ENCODE measurements at regions not wholly inside any gene's neighbourhood (a gene's known extent, or its start where the extent isn't known, plus 50 kb on each side); places are given as distances from the start of the nearest gene placed in this dataset.
"Not testable (repeated sequence)": the region's sequence is repeated elsewhere in the genome, so short reads cannot be mapped to it uniquely, and the experiment has no call there.

- DNase-seq (ENCODE audit: low spot score) (no peak), ATAC-seq (ENCODE audit: low FRiP score) (no peak)
- TF ChIP-seq CTCF (IDR thresholded peaks at IDR 0.05) = no peak
Observed at GRCh38 chr1:227486559-227486958, 76.8 kb upstream of the ZNF678 start.

- ATAC-seq (ENCODE audit: low FRiP score) = no peak
- no peak for DNase-seq (ENCODE audit: low spot score)
- no peak for TF ChIP-seq CTCF (IDR thresholded peaks at IDR 0.05)
Observed at GRCh38 chr1:227482023-227482299, 81.4 kb upstream of the ZNF678 start.

- ATAC-seq (ENCODE audit: low FRiP score); DNase-seq (ENCODE audit: low spot score): not testable (repeated sequence)
Observed at GRCh38 chr1:227474072-227474471, 89.3 kb upstream of the ZNF678 start.

- TF ChIP-seq CTCF (IDR thresholded peaks at IDR 0.05) = no peak
Observed at GRCh38 chr1:227472772-227473171, 90.6 kb upstream of the ZNF678 start.

GRCh38 chr1:227470688-227471087 is 92.7 kb upstream of the ZNF678 start:
- DNase-seq (ENCODE audit: low spot score) (no peak), ATAC-seq (ENCODE audit: low FRiP score) (no peak)
- no peak for TF ChIP-seq CTCF (IDR thresholded peaks at IDR 0.05)

More at GRCh38 chr1:227472772-227473171, 90.6 kb upstream of the ZNF678 start:
- no peak for ATAC-seq (ENCODE audit: low FRiP score)
- no peak for DNase-seq (ENCODE audit: low spot score)

GRCh38 chr1:227469708-227470107 is 93.6 kb upstream of the ZNF678 start:
- TF ChIP-seq CTCF (IDR thresholded peaks at IDR 0.05) = no peak
- no peak for ATAC-seq (ENCODE audit: low FRiP score)
- no peak for DNase-seq (ENCODE audit: low spot score)

- no peak for TF ChIP-seq CTCF (IDR thresholded peaks at IDR 0.05)
- ATAC-seq (ENCODE audit: low FRiP score) = no peak
- DNase-seq (ENCODE audit: low spot score) = no peak
Observed at GRCh38 chr1:227466039-227466645, 97.2 kb upstream of the ZNF678 start.

- no peak for TF ChIP-seq CTCF (IDR thresholded peaks at IDR 0.05)
- DNase-seq (ENCODE audit: low spot score) (no peak), ATAC-seq (ENCODE audit: low FRiP score) (no peak)
Observed at GRCh38 chr1:227465256-227465655, 98.1 kb upstream of the ZNF678 start.

Measured in omental fat pad (tissue), 3 donors.